ENCODE measurements at regions not wholly inside any gene's neighbourhood (a gene's known extent, or its start where the extent isn't known, plus 50 kb on each side); places are given as distances from the start of the nearest gene placed in this dataset.

DNA sequence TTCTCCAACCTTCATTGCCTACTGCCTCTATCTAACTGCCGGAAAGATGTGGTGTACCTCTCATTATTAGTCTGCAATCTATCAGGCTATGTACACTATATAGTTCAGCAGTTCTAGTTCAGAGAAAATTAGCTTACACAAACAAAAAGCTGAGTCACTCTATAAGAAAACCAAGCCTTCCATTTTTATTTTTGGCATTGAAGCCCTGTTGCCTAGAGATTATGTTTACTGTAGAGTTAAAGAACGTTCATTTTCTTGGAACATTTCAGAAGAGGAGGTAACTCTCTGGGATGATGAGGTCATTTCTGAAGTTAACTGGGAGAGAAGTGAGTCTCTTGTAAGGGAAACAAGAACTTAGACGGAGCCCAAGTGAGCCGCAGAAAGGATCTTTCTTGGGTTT, 133.5 kb downstream of the FAM124B start:
- DNase-seq (ENCODE audit: low spot score): no peak
- intact Hi-C loops (cut with DNase I): no loop called here

DNA sequence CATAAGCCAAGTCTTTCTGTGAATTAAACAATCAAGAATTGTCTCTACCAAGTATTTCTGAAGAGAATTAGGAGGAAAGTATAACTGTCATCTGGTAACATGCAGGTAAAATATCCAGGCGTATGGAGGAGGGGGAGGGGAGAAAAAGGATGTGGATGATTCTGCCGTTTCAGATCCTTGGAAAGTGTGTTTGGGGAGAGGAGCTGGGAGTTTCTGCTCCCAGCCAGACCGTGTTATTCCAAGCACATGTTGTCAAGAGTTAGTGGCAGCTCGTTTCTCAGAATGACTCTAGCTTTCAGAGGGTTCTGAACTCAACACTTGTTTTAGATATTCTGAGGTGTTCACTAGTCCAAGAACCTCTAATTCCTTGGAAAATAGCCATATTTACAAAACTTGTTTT, 137.6 kb downstream of the FAM124B start:
- DNase-seq (ENCODE audit: low spot score): no peak
- intact Hi-C loops (cut with DNase I): no loop called here

DNA sequence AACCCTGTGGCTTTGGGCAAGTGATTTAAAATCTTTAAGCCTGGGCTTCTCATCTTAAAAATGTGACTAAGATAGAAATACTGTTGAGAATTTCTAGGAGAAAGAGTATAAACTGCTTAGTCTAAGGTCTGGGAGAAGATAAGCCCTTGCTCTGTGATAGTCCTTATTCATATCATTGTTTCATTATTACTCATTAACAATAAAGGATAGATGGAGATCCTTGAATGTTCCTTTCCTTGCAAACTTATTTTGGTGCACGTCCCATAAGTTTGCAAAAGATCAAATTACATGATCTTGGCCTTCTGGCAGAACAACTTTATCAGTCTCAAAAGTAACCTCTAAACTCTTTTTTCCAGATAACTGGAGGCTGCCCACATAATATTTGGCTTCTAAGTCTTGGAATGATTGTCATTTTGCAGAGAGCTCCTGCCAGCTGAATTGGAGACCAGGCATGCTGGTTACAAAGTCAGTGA, 138.3 kb downstream of the FAM124B start:
- intact Hi-C loops (cut with DNase I): no loop called here
- no peak for DNase-seq (ENCODE audit: low spot score)

DNA sequence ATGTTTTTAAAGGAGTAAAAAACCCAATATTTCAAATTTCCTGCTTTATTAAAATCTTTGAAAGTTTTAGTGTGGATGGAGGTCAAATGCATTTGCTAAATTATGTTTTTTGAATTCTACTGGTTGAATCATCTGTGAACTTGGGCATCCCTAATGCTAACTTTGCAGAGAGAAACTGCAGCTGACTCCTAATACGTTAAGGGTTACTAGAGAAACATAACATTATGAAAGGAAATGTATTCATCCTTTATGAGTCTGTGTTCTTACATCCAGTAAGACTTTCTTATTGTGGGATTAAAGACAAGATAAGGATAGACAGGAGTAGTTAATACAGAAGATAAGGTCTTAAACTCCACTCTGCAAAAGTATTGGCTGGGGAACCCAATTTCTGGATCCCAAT, 140.6 kb downstream of the FAM124B start:
- intact Hi-C loops (cut with DNase I): no loop called here
- DNase-seq (ENCODE audit: low spot score): no peak

DNA sequence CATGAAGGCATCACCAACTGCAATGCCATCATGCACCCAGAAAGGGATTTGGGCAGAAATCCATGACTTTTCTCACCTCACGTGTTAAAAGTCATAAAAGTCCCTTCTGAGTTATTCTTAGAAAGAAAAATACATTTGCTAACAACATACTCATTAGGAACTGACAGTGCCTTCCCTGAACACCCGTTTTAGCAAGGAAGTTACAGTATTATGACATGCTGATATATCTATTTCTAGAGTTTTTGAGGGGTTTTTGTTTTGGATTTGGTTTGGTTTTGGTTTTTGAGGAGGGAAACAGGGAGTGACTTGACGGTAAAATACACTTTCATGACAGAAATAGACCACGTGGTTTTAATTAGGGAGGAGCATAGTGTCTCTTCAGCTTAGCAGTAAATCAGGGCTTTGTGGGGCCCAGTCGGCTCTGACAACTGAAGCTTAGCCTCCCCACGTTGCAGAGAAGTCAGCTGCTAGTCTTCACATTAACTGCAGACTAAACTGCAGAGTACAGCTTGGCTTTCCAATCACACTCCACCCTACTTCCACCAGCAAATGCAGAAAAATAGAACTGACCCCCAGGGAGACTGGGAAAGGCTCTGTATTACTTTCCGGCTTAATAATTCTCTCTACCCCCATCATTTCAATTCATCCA, 141.4 kb downstream of the FAM124B start:
- intact Hi-C loops (cut with DNase I): no loop called here
- no peak for DNase-seq (ENCODE audit: low spot score)

DNA sequence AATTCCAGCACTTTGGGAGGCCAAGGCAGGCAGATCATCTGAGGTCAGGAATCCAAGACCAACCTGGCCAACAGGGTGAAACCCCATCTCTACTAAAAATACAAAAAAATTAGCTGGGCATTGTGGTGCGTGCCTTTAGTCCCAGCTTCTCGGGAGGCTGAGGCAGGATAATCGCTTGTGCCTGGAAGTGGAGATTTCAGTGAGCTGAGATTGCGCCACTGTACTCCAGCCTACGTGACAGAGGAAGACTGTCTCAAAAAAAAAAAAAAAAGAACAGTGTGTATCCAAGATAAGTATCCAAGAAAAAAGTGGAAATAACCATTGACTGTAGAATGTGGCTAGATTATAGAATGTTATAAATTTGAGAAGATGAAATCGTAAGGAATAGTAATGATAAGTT, 142.1 kb downstream of the FAM124B start:
- intact Hi-C loops (cut with DNase I): no loop called here
- no peak for DNase-seq (ENCODE audit: low spot score)

DNA sequence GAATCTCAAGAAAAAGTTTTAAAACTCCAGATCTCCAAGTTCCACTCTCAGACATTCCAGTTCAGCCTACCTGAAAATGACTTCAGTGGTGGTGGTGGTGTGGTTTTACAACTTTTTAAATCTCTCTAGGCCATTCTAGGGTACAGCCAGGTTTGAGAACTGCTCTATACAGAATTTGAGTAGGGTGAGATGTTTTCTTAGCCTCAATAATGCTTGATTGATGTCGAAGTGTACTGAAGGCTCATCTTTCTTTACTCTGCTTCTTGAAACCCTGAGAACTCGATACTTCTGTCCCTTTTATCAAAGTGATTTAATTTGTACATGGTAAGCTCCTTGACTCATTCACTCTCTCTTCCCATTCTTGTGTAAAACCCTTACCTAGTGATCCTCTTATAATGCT, 143.8 kb downstream of the FAM124B start:
- intact Hi-C loops (cut with DNase I): no loop called here
- no peak for DNase-seq (ENCODE audit: low spot score)

DNA sequence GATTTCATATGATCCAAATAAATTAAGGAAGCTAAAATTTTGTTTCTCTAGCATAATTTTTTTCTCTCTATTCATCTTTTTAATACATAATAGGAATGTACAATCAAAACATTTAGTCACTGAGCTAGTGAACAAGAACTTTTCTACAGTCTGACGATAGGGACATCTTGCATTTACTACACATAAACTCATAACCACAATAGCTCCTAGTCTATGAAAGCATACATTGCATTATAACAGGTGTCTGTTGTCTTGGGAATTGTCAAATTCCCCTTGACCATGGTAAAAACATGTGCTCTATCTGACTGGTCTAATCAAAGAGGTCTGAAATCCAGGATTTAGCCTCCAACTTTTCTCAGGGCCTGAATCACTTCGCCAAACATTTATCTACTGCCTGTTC, 144.8 kb downstream of the FAM124B start:
- intact Hi-C loops (cut with DNase I): no loop called here
- DNase-seq (ENCODE audit: low spot score): no peak

DNA sequence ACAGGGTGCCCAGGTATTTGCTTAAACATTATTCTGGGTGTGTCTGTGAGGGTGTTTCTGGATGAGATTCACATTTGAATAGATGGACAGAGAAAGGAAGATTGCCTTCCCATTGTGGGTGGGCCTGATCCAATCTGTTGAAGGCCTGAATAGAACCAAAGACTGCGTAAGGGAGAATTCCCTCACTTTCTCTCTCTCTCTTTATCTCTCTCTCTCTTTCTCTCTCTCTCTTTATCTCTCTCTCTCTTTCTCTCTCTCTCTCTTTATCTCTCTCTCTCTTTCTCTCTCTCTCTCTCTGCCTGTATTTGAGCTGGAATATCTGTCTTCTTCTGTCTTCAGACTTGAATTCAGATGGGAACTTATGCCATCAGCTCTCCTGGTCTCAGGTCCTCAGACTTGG, 148.4 kb downstream of the FAM124B start:
- intact Hi-C loops (cut with DNase I): no loop called here

DNA sequence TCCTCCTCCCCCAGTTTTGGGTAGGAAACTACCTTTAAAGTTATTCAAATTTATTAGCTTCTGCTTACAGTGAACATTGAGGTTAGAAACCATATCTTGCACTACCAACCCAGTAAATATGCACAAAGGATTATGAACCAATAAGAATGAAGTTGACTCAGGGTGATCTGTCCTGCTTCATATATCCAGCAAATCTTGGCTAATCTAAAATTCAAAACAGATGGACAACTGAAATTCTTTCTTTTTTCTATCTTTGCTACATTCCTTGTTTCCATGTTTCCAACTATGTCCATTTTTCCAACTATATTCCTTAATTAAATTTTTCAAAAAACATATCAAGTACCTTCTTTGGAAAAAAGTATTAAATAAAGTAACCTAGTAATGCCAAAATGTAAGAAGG, 149.3 kb downstream of the FAM124B start:
- DNase-seq (ENCODE audit: low spot score): no peak
- intact Hi-C loops (cut with DNase I): no loop called here

More for the DNA sequence above, 148.4 kb downstream of the FAM124B start:
- no peak for DNase-seq (ENCODE audit: low spot score)

DNA sequence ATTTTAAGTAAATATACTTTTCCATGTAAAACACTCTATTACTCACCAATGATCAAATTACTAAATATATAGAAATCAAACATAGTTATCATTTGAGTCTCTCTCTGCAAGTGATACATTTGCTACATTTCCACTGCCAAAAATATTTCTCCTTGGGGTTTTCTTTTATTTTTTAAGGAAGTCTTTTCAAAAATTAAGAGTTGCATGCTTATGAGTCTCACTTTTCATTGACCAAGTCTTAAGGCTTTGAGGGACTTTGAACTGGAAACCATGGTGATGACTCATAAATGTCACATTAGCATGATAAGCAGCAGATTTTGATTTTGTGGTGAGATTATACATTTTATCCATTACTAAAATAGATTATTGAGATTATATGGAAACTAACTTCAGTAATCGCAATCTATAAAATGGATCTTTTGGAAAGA, 152.9 kb downstream of the FAM124B start:
- DNase-seq (ENCODE audit: low spot score): no peak
- intact Hi-C loops (cut with DNase I): no loop called here

DNA sequence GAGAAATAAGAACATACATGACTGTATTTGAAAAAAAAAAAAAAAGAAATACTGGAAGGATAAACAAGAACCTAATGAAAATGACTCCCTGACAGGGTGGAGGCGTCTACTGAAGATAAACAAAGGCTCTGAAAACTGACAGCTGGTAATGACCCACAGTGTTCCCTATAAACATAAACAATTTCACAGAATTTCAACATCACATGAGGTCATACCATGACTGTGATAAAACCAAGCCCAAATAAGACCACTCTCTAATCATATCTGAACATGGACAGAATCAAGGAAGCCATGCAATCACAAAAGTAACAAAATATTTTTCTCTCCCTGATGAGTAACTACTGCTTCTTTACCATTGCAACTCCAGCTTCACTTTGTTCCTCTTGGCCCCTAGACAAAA, 159.3 kb downstream of the FAM124B start:
- intact Hi-C loops (cut with DNase I): no loop called here
- DNase-seq (ENCODE audit: low spot score): no peak

DNA sequence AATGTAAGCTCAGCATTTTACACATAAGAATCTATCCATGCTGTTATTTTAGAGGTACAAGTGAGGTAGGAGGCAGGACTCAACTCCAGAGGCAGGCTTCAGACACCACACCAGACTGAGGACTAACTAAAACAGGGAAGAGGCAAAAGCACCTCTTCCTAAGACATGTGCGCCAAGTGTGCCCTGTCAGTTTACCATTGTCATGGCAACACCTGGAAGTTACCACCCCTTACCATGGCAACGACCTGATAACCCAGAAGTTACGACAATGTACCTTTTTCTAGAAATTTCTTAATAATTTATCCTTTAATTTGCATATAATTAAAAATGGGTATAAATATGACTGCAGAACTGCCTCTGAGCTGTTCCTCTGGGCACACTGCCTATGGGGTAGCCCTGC, 160.1 kb downstream of the FAM124B start:
- no peak for DNase-seq (ENCODE audit: low spot score)
- intact Hi-C loops (cut with DNase I): no loop called here

DNA sequence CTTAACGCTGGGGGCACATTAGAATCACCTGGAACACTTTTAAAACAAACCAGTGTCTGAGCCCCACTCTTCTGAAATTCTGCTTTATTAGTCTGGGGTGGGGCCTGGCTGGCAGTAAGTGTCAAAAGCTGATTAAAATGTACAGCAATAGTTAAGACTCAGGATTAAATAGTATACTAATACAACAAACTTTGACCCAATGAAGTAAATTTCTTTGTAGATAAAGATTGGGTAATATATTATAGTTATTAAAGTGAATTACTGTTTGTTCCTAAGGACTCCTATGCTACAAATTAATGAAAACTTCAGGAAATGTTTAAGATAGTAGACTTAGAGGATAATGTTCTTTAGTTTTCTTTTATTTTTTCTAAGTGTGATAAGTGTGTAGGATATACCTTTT, 160.9 kb downstream of the FAM124B start:
- no peak for DNase-seq (ENCODE audit: low spot score)
- intact Hi-C loops (cut with DNase I): no loop called here

DNA sequence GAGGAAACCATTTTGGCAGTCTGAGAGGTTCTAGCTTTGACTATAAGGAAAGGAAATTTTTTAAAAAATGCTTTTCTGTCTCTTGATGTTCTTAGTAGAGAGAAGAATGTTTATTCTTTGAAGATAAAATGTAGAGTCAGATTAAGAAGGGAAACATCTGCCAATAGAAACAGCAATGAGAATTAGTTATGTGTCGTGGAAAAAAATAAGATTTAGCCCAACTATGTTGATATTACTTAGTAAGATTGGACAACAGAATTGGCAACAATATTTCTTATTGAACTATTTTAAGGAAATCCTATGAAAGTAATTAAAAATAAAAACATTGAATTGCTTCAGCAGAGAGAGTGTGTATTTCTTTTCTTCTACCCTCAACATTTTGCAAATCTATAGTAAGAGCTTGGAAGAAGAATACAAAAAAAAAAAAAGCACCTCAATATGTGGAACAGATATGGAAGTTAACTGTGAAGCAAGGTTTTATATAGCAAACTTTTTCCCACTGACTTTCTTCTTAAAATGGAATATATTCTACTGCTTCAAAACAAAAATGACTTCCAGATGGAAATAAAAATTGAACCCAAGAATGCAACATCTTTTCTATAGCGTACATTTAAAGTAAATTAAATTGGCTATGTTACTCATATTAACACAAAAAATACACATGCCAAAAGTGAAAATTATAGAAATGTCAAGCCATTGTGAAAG, 177.9 kb downstream of the FAM124B start:
- intact Hi-C loops (cut with DNase I): no loop called here
- DNase-seq (ENCODE audit: low spot score): no peak

DNA sequence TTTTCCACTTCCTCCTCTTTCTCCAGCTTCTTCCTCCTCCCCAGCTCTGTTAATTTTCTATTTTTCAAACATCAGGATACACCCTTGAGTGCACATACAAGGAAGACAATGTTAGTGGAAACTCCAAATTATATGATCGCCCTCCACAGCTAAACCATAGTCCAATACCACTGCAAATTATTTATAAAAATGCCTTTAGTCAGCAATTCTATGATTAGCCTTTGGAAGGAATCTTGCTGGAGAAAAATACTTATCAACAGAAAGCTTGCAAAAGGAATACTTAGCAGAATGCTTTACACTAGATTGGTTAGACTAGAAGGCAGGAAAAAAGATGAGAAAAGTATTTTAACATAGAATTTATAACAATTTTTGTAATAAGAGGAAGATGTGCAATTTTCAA, 178.9 kb downstream of the FAM124B start:
- intact Hi-C loops (cut with DNase I): no loop called here

DNA sequence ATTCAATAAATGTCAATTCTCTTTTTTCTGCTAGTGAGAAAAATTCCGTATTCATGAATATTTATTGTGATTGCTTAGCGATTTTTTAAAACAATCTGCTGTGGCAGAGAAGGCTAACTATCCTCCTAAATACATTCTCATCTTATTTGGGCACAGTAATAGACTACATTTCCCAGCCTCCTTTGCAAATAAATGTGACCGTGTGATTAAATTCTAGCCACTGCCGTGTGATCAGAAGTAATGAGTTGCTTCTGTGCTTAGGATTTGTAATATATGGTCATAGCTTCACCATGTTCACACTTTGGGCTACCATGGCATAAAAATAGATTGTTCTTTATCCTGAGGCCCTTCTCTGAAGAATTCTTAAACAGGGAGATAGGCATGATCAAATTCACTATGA, 179.6 kb downstream of the FAM124B start:
- DNase-seq (ENCODE audit: low spot score): no peak
- intact Hi-C loops (cut with DNase I): no loop called here

More for the DNA sequence above, 178.9 kb downstream of the FAM124B start:
- DNase-seq (ENCODE audit: low spot score): no peak

DNA sequence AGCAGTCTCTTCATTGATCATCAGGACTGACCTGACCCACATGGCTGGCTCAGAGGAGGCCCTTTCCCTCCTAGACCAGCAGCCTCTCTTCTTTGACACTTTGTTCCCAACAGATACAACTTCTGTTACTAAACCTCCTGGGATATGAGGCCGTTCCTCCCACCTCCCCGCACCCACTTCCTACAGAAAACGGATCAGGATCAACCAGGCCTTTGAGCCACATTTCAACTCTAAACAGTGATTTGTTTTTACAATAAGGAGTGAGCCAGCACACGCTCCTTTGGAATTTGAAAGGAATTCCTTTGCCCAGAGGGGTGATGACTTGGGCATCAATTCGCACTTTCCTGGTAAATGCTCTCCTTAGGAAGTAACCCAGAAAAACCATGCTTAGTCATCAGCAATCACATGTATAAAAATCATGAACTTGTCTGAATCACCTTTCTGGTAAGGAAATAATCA, 180.4 kb downstream of the FAM124B start:
- intact Hi-C loops (cut with DNase I): no loop called here
- DNase-seq (ENCODE audit: low spot score): no peak

DNA sequence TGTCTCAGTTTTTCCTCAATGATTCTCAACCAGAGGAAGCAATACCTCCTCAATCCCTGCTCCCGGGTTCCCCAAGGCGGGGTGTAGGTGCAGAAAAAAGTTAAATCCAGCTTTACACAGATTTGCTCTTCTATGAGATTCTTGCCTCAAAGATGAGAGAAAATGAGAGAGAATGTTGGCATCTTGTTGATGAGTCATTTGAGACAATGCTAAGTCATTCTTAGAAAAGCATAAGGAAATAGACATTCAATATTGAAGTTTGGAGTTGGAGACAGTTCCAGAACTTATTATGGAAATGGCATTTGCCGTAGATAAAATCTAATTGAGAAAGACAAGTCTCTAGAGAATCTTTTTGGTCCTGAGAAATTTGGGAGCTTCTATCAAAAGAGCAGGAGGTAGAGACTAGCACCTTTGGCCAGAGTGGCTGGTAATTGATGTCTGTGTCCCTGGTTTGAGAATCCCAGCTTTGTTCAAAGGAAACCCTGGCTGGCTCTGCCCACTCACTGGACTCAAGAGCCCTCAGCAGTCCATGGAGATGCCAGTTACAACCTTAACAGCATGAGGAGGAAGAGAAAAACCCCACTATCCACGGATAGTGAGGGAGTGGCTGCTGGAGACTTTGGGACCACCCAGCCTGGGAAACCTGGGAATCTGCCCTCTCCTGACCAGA, 181.2 kb downstream of the FAM124B start:
- intact Hi-C loops (cut with DNase I): no loop called here

DNA sequence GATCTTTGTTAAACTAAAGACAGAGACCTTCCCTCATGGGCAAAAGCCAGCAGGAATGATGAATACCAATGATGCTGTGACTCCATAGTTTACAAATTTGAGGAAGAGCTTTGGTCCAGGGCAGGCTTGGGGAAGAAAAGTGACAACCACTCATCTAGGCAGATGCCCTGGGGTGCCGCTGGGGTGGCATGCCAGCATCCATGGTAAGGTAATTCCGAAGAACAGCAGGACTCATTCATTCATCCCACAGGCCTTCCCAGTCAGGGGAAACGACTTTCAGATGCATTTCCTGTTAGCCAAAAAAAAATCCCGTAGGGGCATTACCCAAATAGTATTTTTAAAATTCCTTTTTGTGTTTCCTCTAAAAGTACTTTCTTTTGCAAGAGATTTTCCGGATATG, 180.7 kb upstream of the SERPINE2 start:
- DNase-seq (ENCODE audit: low spot score): no peak
- intact Hi-C loops (cut with DNase I): no loop called here

More for the DNA sequence above, 181.2 kb downstream of the FAM124B start:
- DNase-seq (ENCODE audit: low spot score): no peak

DNA sequence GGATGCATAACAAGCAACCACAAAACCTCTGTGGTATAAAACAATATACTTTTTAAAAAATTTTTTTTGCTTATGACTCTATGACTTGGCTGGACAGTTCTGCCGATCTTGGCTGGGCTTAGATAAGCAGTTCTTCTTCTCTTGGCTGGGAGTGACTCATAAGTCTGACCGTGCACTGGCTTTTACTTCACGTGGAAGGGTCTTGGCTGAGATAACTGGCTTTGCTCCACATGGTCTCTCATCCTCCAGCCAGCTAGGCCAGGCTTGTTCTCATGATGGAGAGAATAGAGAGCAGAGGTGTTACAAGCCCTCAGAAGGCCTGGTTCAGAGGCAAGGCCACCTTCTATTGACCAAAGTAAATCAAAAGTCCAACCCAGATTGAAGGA, 178.9 kb upstream of the SERPINE2 start:
- no peak for DNase-seq (ENCODE audit: low spot score)
- intact Hi-C loops (cut with DNase I): no loop called here

Data from posterior vena cava (tissue), 2 donors.